Neural progenitor cell (in vitro differentiated cells): ENCODE measurements at regions not wholly inside any gene's neighbourhood (a gene's known extent, or its start where the extent isn't known, plus 50 kb on each side); places are given as distances from the start of the nearest gene placed in this dataset.

Experiments
- DNase-seq: peaks from one replicate; pipeline ENCODE4 v3.0.0-alpha.2; 2016; ENCODE audit warnings: low spot score
- H2AFZ ChIP-seq: fragments of 200-600 bp; sonication (generic); replicated peaks from 2 replicates; pipeline ENCODE4 v1.6.1; 2016; ENCODE audit warnings: antibody characterized with exemption
- H3F3A ChIP-seq: fragments of 200-600 bp; sonication (generic); 2 replicates; pipeline ENCODE4 v1.6.1; 2016; ENCODE audit warnings: antibody characterized with exemption, low read depth
- H3K27ac ChIP-seq: fragments of 200-600 bp; sonication (generic); 2 replicates; pipeline ENCODE4 v1.5.1; 2016; ENCODE audit warnings: mild to moderate bottlenecking
- H3K27me3 ChIP-seq: fragments of 200-600 bp; sonication (generic); 2 replicates; pipeline ENCODE4 v1.6.1; 2016; ENCODE audit warnings: mild to moderate bottlenecking, moderate library complexity
- H3K36me3 ChIP-seq: fragments of 200-600 bp; sonication (generic); 2 replicates; pipeline ENCODE4 v1.5.1; 2016
- H3K4me1 ChIP-seq: fragments of 200-600 bp; sonication (generic); 2 replicates; pipeline ENCODE4 v1.6.1; 2016; ENCODE audit warnings: mixed run types
- H3K4me2 ChIP-seq: fragments of 200-600 bp; sonication (generic); 2 replicates; pipeline ENCODE4 v1.6.1; 2016
- H3K4me3 ChIP-seq: fragments of 200-600 bp; sonication (generic); 2 replicates; pipeline ENCODE4 v1.5.1; 2016
- H3K79me2 ChIP-seq: fragments of 200-600 bp; sonication (generic); 2 replicates; pipeline ENCODE4 v1.6.1; 2016; ENCODE audit warnings: low read depth
- H3K9ac ChIP-seq: fragments of 200-600 bp; sonication (generic); 2 replicates; pipeline ENCODE4 v1.6.1; 2016
- H3K9me3 ChIP-seq: fragments of 200-600 bp; sonication (generic); 2 replicates; pipeline ENCODE4 v1.5.1; 2016; ENCODE audit warnings: low read depth
- H4K20me1 ChIP-seq: fragments of 200-600 bp; sonication (generic); 2 replicates; pipeline ENCODE4 v1.6.1; 2016; ENCODE audit warnings: low read depth
- H3K27ac Mint-ChIP-seq: 3 replicates; pipeline ENCODE4 v1.8.0; 2021; ENCODE audit warnings: mixed read lengths
- H3K27me3 Mint-ChIP-seq: 2 replicates; pipeline ENCODE4 v1.8.0; 2022; ENCODE audit warnings: low read depth, mild to moderate bottlenecking, inconsistent platforms, moderate library complexity, mixed read lengths; ENCODE audit not compliant: insufficient read depth
- H3K36me3 Mint-ChIP-seq: 3 replicates; pipeline ENCODE4 v1.8.0; 2021; ENCODE audit warnings: mixed read lengths
- H3K4me1 Mint-ChIP-seq: 3 replicates; pipeline ENCODE4 v1.8.0; 2021; ENCODE audit warnings: mixed read lengths
- H3K4me3 Mint-ChIP-seq: 3 replicates; pipeline ENCODE4 v1.8.0; 2021; ENCODE audit warnings: mild to moderate bottlenecking, moderate library complexity, mixed read lengths
- H3K9me3 Mint-ChIP-seq: 3 replicates; pipeline ENCODE4 v1.8.0; 2020; ENCODE audit warnings: mixed read lengths
- EZH2 ChIP-seq: fragments of 200-600 bp; sonication (generic); IDR thresholded peaks from 2 replicates; pipeline ENCODE4 v1.6.1; 2017; ENCODE audit warnings: antibody characterized with exemption, mild to moderate bottlenecking, moderate library complexity
- EZH2phosphoT487 ChIP-seq: fragments of 200-600 bp; sonication (generic); IDR thresholded peaks from 2 replicates; pipeline ENCODE4 v1.6.1; 2017; ENCODE audit warnings: antibody characterized with exemption
- TF ChIP-seq, protein P1 (sequence below): fragments of 200-600 bp; sonication (generic); IDR thresholded peaks from 2 replicates; pipeline ENCODE4 v1.5.1; 2017; ENCODE audit warnings: antibody characterized with exemption, mild to moderate bottlenecking

DNA sequence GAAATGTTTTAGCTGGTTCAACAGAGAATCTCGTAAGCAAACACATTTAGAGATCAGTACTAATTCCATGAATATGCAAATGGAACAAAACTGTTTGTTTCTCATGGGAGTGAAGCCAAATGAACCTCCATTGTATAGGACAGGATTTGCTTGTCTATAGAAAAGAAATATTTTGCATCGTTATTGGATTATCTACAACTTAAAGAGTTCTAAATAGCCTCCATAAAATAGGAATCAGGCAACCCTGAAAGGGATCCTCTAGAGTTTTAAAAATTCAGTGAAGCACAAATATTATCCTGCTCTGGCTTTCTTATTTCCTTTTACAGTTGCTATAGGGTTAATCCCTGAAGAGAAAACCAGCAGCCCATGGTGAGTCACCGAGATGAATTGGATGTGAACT is 378.4 kb upstream of the NRXN1 start:
- peaks cover 17% of the 10 kb centered on the region for H3K4me1 ChIP-seq
- H3K4me2 ChIP-seq = no peak overlapping the region
- H3K4me3 ChIP-seq = no peak overlapping the region
- TF ChIP-seq EZH2phosphoT487 = no peak
- no peak for TF ChIP-seq EZH2
- TF ChIP-seq, protein P1, sequence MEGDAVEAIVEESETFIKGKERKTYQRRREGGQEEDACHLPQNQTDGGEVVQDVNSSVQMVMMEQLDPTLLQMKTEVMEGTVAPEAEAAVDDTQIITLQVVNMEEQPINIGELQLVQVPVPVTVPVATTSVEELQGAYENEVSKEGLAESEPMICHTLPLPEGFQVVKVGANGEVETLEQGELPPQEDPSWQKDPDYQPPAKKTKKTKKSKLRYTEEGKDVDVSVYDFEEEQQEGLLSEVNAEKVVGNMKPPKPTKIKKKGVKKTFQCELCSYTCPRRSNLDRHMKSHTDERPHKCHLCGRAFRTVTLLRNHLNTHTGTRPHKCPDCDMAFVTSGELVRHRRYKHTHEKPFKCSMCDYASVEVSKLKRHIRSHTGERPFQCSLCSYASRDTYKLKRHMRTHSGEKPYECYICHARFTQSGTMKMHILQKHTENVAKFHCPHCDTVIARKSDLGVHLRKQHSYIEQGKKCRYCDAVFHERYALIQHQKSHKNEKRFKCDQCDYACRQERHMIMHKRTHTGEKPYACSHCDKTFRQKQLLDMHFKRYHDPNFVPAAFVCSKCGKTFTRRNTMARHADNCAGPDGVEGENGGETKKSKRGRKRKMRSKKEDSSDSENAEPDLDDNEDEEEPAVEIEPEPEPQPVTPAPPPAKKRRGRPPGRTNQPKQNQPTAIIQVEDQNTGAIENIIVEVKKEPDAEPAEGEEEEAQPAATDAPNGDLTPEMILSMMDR = no peak
- H4K20me1 ChIP-seq = no peaks in the 10 kb centered on the region
- no peak overlapping the region for H3K9ac ChIP-seq
- Mint-ChIP-seq H3K27me3 (no peaks in the 10 kb centered on the region), H3K27ac (no peak overlapping the region), H3K4me3 (no peak overlapping the region), H3K9me3 (no peaks in the 10 kb centered on the region), H3K36me3 (no peaks in the 10 kb centered on the region), H3K4me1 (peaks cover 4% of the 10 kb centered on the region)
- no peaks in the 10 kb centered on the region for H3K36me3 ChIP-seq
- no peaks in the 10 kb centered on the region for H3F3A ChIP-seq
- no peaks in the 10 kb centered on the region for H3K79me2 ChIP-seq
- peak; percentile 7 for DNase-seq
- no peaks in the 10 kb centered on the region for H3K27me3 ChIP-seq
- no peak overlapping the region for H3K27ac ChIP-seq
- no peaks in the 10 kb centered on the region for H3K9me3 ChIP-seq
- no peak overlapping the region for H2AFZ ChIP-seq

DNA sequence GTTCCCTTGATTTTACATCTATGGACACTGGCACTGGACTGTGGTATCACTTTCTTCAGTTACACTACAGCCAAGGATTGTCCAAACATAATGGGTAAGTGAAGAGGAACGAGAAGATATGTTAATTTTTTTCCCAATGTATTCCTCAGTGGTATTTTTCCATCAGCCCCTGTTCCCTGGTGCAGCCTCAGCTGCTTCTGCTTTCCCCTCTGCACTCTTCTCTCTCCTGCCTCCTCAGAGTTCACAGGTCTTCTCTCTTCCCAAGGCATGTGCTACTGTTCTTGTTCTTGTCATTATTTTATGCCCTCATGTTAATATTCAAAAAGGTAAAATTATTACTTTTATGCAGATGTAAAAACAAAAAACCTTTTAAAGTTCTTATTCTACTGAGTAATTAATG is 378.0 kb upstream of the NRXN1 start:
- no peaks in the 10 kb centered on the region for H3K9me3 Mint-ChIP-seq
- H4K20me1 ChIP-seq = no peaks in the 10 kb centered on the region
- H3K4me2 ChIP-seq = no peak overlapping the region
- no peak overlapping the region for H3K27ac Mint-ChIP-seq
- H3K27ac ChIP-seq = no peak overlapping the region
- H3K9me3 ChIP-seq = no peaks in the 10 kb centered on the region
- no peaks in the 10 kb centered on the region for H3K27me3 ChIP-seq
- H3K36me3 Mint-ChIP-seq = no peaks in the 10 kb centered on the region
- no peaks in the 10 kb centered on the region for H3F3A ChIP-seq
- no peak overlapping the region for H3K4me3 ChIP-seq
- peaks cover 4% of the 10 kb centered on the region for H3K4me1 Mint-ChIP-seq
- DNase-seq = no peak
- no peak overlapping the region for H3K9ac ChIP-seq
- no peaks in the 10 kb centered on the region for H3K36me3 ChIP-seq
- H2AFZ ChIP-seq = no peak overlapping the region
- no peak overlapping the region for H3K4me3 Mint-ChIP-seq
- TF ChIP-seq, protein P1 = no peak
- TF ChIP-seq EZH2 = no peak
- H3K27me3 Mint-ChIP-seq = no peaks in the 10 kb centered on the region
- H3K79me2 ChIP-seq = no peaks in the 10 kb centered on the region
- H3K4me1 ChIP-seq = peaks cover 17% of the 10 kb centered on the region

DNA sequence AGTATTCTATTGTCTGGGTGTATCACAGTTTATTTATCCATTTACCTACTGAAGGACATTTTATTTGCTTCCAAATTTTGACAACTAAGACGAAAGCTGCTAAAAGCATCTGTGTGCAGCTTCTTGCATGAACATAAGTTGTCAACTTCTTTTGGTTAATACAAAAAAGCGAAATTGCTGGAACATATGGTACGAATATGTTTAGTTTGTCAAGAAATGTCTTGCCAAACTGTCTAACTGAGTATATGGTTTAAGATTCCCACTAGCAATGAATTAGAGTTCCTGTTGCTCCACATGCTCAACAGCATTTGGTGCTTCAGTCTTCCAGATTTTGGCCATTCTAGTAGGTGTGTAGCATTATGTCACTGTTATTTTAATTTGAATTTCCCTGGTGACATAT is 372.3 kb upstream of the NRXN1 start:
- H3K9me3 Mint-ChIP-seq = no peaks in the 10 kb centered on the region
- H3K36me3 Mint-ChIP-seq = no peaks in the 10 kb centered on the region
- Histone ChIP-seq H3K27me3 (no peaks in the 10 kb centered on the region), H3K36me3 (no peaks in the 10 kb centered on the region), H3F3A (no peaks in the 10 kb centered on the region), H3K9me3 (no peaks in the 10 kb centered on the region), H2AFZ (no peak overlapping the region), H3K27ac (no peak overlapping the region), H3K79me2 (no peaks in the 10 kb centered on the region), H3K4me2 (no peak overlapping the region), H3K4me3 (no peak overlapping the region), H4K20me1 (no peaks in the 10 kb centered on the region), H3K4me1 (no peaks in the 10 kb centered on the region), H3K9ac (no peak overlapping the region)
- no peak for DNase-seq
- TF ChIP-seq EZH2 (no peak), EZH2phosphoT487 (no peak)
- TF ChIP-seq, protein P1 = no peak
- H3K4me1 Mint-ChIP-seq = no peaks in the 10 kb centered on the region
- no peak overlapping the region for H3K27ac Mint-ChIP-seq
- H3K4me3 Mint-ChIP-seq = no peak overlapping the region
- H3K27me3 Mint-ChIP-seq = no peaks in the 10 kb centered on the region

DNA sequence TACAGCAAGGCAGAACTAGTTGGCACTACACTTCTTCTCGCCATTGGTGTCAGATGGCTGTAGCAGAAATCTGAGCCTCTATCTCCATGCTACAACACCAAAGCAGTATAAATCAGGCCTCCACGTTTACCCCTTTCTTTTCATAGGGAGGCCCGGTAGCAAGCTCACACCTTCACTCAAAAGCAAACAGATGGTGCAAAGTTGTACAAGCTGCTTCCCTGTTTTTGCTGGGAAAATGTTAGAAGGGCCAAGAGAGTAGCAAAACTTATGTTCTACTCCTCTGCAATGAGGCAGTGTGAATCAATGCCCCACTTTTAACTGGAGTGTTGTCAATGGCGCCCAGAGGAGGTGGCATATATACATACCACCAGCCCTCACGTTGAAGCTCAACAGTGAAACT is 369.6 kb upstream of the NRXN1 start:
- Histone ChIP-seq H3K36me3 (no peaks in the 10 kb centered on the region), H3K79me2 (no peaks in the 10 kb centered on the region), H3K4me3 (no peak overlapping the region), H3F3A (no peaks in the 10 kb centered on the region), H3K9me3 (no peaks in the 10 kb centered on the region), H2AFZ (no peak overlapping the region), H3K4me1 (no peaks in the 10 kb centered on the region), H3K27me3 (no peaks in the 10 kb centered on the region), H3K27ac (no peak overlapping the region), H4K20me1 (no peaks in the 10 kb centered on the region), H3K4me2 (no peak overlapping the region), H3K9ac (no peak overlapping the region)
- Mint-ChIP-seq H3K4me1 (no peaks in the 10 kb centered on the region), H3K4me3 (no peak overlapping the region), H3K27ac (no peak overlapping the region), H3K36me3 (no peaks in the 10 kb centered on the region), H3K9me3 (no peaks in the 10 kb centered on the region), H3K27me3 (no peaks in the 10 kb centered on the region)
- TF ChIP-seq EZH2phosphoT487 (no peak), EZH2 (no peak)
- TF ChIP-seq, protein P1 = no peak
- DNase-seq = no peak
